ENCODE measurements at regions not wholly inside any gene's neighbourhood (a gene's known extent, or its start where the extent isn't known, plus 50 kb on each side); places are given as distances from the start of the nearest gene placed in this dataset.

GRCh38 chr15:39270934-39271333, 309.9 kb upstream of the THBS1 start:
- Histone ChIP-seq H3K27me3 (ENCODE audit: insufficient read depth, low read length) (no peaks in the 10 kb centered on the region), H3K4me3 (ENCODE audit: low read depth, low read length) (no peak overlapping the region), H2BK12ac (ENCODE audit: low read length) (peak overlapping the region; percentile 11), H3K4ac (ENCODE audit: low read depth, low read length) (no peak overlapping the region), H3K27ac (ENCODE audit: low read depth, low read length) (no peak overlapping the region), H2AFZ (ENCODE audit: insufficient read depth, low read length, poor library complexity) (no peak overlapping the region), H2AK5ac (ENCODE audit: low read length) (no peak overlapping the region), H3K36me3 (ENCODE audit: control insufficient read depth in 1 of 2, insufficient read depth in 2 of 2, low read length in 2 of 2) (no peaks in the 10 kb centered on the region), H3K23ac (ENCODE audit: low read length) (no peak overlapping the region), H3K9me3 (ENCODE audit: insufficient read depth, low read depth, low read length) (no peaks in the 10 kb centered on the region), H3K18ac (ENCODE audit: low read length) (no peak overlapping the region), H3K79me1 (ENCODE audit: low read length) (peaks cover 3% of the 10 kb centered on the region), H4K12ac (ENCODE audit: low read depth, low read length) (no peak overlapping the region), H3K4me2 (ENCODE audit: low read length) (no peak overlapping the region), H2BK120ac (ENCODE audit: insufficient read depth, low read length, poor library complexity) (peak overlapping the region; percentile 59), H4K8ac (ENCODE audit: low read depth, low read length) (no peak overlapping the region), H3K79me2 (ENCODE audit: control insufficient read depth, insufficient read depth, low read length, poor library complexity) (no peaks in the 10 kb centered on the region), H4K91ac (ENCODE audit: low read depth, low read length) (no peak overlapping the region), H3K9ac (ENCODE audit: low read length) (no peak overlapping the region), H3K14ac (ENCODE audit: low read length) (no peak overlapping the region), H2BK5ac (ENCODE audit: low read depth, low read length, poor library complexity) (no peak overlapping the region), H3K4me1 (ENCODE audit: control insufficient read depth in 1 of 2, insufficient read depth in 2 of 2, low read length in 2 of 2) (peaks cover 6 to 9% of the 10 kb centered on the region in 2 experiments)
- no CpG with 5 or more reads among the region's 7 CpGs for WGBS (ENCODE audit: extremely low coverage, insufficient coverage, insufficient read length)
- DNase-seq = peak; percentile 5 to 21

GRCh38 chr15:39272901-39273300, 308.0 kb upstream of the THBS1 start:
- H3K79me1 ChIP-seq (ENCODE audit: low read length) = peaks cover 3% of the 10 kb centered on the region
- no peak overlapping the region for H4K91ac ChIP-seq (ENCODE audit: low read depth, low read length)
- no peaks in the 10 kb centered on the region for H3K27me3 ChIP-seq (ENCODE audit: insufficient read depth, low read length)
- no peaks in the 10 kb centered on the region for H3K79me2 ChIP-seq (ENCODE audit: control insufficient read depth, insufficient read depth, low read length, poor library complexity)
- H3K9ac ChIP-seq (ENCODE audit: low read length) = no peak overlapping the region
- no peak overlapping the region for H2AK5ac ChIP-seq (ENCODE audit: low read length)
- no peak overlapping the region for H2BK12ac ChIP-seq (ENCODE audit: low read length)
- no peak overlapping the region for H2BK120ac ChIP-seq (ENCODE audit: insufficient read depth, low read length, poor library complexity)
- H3K14ac ChIP-seq (ENCODE audit: low read length) = no peak overlapping the region
- no peak overlapping the region for H3K23ac ChIP-seq (ENCODE audit: low read length)
- H3K27ac ChIP-seq (ENCODE audit: low read depth, low read length) = no peak overlapping the region
- no peaks in the 10 kb centered on the region for H3K36me3 ChIP-seq (ENCODE audit: control insufficient read depth in 1 of 2, insufficient read depth in 2 of 2, low read length in 2 of 2)
- peaks cover 6 to 11% of the 10 kb centered on the region in 2 experiments for H3K4me1 ChIP-seq (ENCODE audit: control insufficient read depth in 1 of 2, insufficient read depth in 2 of 2, low read length in 2 of 2)
- DNase-seq = no peak
- H3K9me3 ChIP-seq (ENCODE audit: insufficient read depth, low read depth, low read length) = no peaks in the 10 kb centered on the region
- no peak overlapping the region for H2BK5ac ChIP-seq (ENCODE audit: low read depth, low read length, poor library complexity)
- no CpG with 5 or more reads among the region's 2 CpGs for WGBS (ENCODE audit: extremely low coverage, insufficient coverage, insufficient read length)
- H4K8ac ChIP-seq (ENCODE audit: low read depth, low read length) = no peak overlapping the region
- no peak overlapping the region for H3K4me3 ChIP-seq (ENCODE audit: low read depth, low read length)
- no peak overlapping the region for H2AFZ ChIP-seq (ENCODE audit: insufficient read depth, low read length, poor library complexity)
- no peak overlapping the region for H3K4ac ChIP-seq (ENCODE audit: low read depth, low read length)
- H3K4me2 ChIP-seq (ENCODE audit: low read length) = no peak overlapping the region
- no peak overlapping the region for H3K18ac ChIP-seq (ENCODE audit: low read length)
- no peak overlapping the region for H4K12ac ChIP-seq (ENCODE audit: low read depth, low read length)

DNA sequence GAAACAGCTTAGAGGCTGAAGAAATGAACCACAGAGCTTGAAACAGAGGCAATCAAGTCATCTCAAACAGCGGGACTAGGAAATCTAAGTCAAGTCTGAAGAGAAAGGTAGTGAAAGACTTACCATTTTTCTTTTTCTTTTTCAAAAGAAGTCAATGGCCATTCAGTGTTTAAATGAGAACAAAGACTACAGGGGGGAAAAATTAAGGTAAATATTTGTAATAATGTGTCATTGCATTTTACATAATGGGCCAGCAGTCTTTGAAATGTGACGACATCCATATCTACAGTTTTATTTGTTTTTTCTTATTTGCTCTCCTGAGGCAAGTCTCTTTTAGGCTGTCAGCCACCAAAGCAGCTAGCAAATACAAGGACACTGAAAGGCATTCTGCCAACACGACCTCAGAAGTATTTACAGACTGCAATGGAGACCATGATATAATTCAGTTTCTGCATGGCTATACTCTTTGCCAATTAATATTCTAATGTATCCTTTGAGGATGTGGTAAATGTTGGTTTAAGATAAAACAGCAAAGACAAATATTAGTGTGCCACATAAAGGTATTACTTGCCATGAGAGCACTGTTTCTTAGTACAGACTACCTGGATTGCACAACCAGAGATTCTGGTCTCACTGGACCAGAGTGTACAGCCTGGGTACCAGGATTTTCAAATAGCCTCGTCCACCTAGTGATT, 307.0 kb upstream of the THBS1 start:
- Histone ChIP-seq H3K27ac (ENCODE audit: low read depth, low read length) (no peak overlapping the region), H3K4me1 (ENCODE audit: control insufficient read depth in 1 of 2, insufficient read depth in 2 of 2, low read length in 2 of 2) (peaks cover 6 to 10% of the 10 kb centered on the region in 2 experiments), H2BK5ac (ENCODE audit: low read depth, low read length, poor library complexity) (no peak overlapping the region), H3K4me2 (ENCODE audit: low read length) (no peak overlapping the region), H3K79me1 (ENCODE audit: low read length) (peaks cover 3% of the 10 kb centered on the region), H3K9ac (ENCODE audit: low read length) (no peak overlapping the region), H4K12ac (ENCODE audit: low read depth, low read length) (no peak overlapping the region), H4K8ac (ENCODE audit: low read depth, low read length) (no peak overlapping the region), H3K36me3 (ENCODE audit: control insufficient read depth in 1 of 2, insufficient read depth in 2 of 2, low read length in 2 of 2) (no peaks in the 10 kb centered on the region), H2AK5ac (ENCODE audit: low read length) (no peak overlapping the region), H3K4me3 (ENCODE audit: low read depth, low read length) (no peak overlapping the region), H3K27me3 (ENCODE audit: insufficient read depth, low read length) (no peaks in the 10 kb centered on the region), H4K91ac (ENCODE audit: low read depth, low read length) (no peak overlapping the region), H3K23ac (ENCODE audit: low read length) (no peak overlapping the region), H3K9me3 (ENCODE audit: insufficient read depth, low read depth, low read length) (no peaks in the 10 kb centered on the region), H3K79me2 (ENCODE audit: control insufficient read depth, insufficient read depth, low read length, poor library complexity) (no peaks in the 10 kb centered on the region), H3K4ac (ENCODE audit: low read depth, low read length) (no peak overlapping the region), H2BK120ac (ENCODE audit: insufficient read depth, low read length, poor library complexity) (no peak overlapping the region), H3K14ac (ENCODE audit: low read length) (no peak overlapping the region), H2BK12ac (ENCODE audit: low read length) (no peak overlapping the region), H3K18ac (ENCODE audit: low read length) (no peak overlapping the region), H2AFZ (ENCODE audit: insufficient read depth, low read length, poor library complexity) (no peak overlapping the region)
- DNase-seq = no peak
- WGBS (ENCODE audit: extremely low coverage, insufficient coverage, insufficient read length) = no CpG with 5 or more reads among the region's 4 CpGs

GRCh38 chr15:39275066-39275465, 305.8 kb upstream of the THBS1 start:
- Histone ChIP-seq H3K23ac (ENCODE audit: low read length) (no peak overlapping the region), H2BK5ac (ENCODE audit: low read depth, low read length, poor library complexity) (no peak overlapping the region), H2AFZ (ENCODE audit: insufficient read depth, low read length, poor library complexity) (no peak overlapping the region), H3K79me1 (ENCODE audit: low read length) (peaks cover 3% of the 10 kb centered on the region), H3K9ac (ENCODE audit: low read length) (no peak overlapping the region), H3K79me2 (ENCODE audit: control insufficient read depth, insufficient read depth, low read length, poor library complexity) (no peaks in the 10 kb centered on the region), H3K4me3 (ENCODE audit: low read depth, low read length) (no peak overlapping the region), H4K91ac (ENCODE audit: low read depth, low read length) (no peak overlapping the region), H4K8ac (ENCODE audit: low read depth, low read length) (no peak overlapping the region), H3K9me3 (ENCODE audit: insufficient read depth, low read depth, low read length) (no peaks in the 10 kb centered on the region), H2BK120ac (ENCODE audit: insufficient read depth, low read length, poor library complexity) (no peak overlapping the region), H3K27ac (ENCODE audit: low read depth, low read length) (no peak overlapping the region), H3K4me1 (ENCODE audit: control insufficient read depth in 1 of 2, insufficient read depth in 2 of 2, low read length in 2 of 2) (peaks cover 0 to 2% of the 10 kb centered on the region in 2 experiments), H2BK12ac (ENCODE audit: low read length) (no peak overlapping the region), H4K12ac (ENCODE audit: low read depth, low read length) (no peak overlapping the region), H3K4me2 (ENCODE audit: low read length) (no peak overlapping the region), H3K36me3 (ENCODE audit: control insufficient read depth in 1 of 2, insufficient read depth in 2 of 2, low read length in 2 of 2) (no peaks in the 10 kb centered on the region), H3K18ac (ENCODE audit: low read length) (no peak overlapping the region), H3K14ac (ENCODE audit: low read length) (no peak overlapping the region), H2AK5ac (ENCODE audit: low read length) (no peak overlapping the region), H3K4ac (ENCODE audit: low read depth, low read length) (no peak overlapping the region), H3K27me3 (ENCODE audit: insufficient read depth, low read length) (no peaks in the 10 kb centered on the region)
- no peak for DNase-seq
- WGBS (ENCODE audit: extremely low coverage, insufficient coverage, insufficient read length) = no CpG with 5 or more reads among the region's 3 CpGs

Measured in trophoblast cell (in vitro differentiated cells and primary cell).